ENCODE measurements at regions not wholly inside any gene's neighbourhood (a gene's known extent, or its start where the extent isn't known, plus 50 kb on each side); places are given as distances from the start of the nearest gene placed in this dataset.

GRCh38 chr2:104545055-104545454 is 308.9 kb upstream of the POU3F3 start:
- TF ChIP-seq, protein P1, sequence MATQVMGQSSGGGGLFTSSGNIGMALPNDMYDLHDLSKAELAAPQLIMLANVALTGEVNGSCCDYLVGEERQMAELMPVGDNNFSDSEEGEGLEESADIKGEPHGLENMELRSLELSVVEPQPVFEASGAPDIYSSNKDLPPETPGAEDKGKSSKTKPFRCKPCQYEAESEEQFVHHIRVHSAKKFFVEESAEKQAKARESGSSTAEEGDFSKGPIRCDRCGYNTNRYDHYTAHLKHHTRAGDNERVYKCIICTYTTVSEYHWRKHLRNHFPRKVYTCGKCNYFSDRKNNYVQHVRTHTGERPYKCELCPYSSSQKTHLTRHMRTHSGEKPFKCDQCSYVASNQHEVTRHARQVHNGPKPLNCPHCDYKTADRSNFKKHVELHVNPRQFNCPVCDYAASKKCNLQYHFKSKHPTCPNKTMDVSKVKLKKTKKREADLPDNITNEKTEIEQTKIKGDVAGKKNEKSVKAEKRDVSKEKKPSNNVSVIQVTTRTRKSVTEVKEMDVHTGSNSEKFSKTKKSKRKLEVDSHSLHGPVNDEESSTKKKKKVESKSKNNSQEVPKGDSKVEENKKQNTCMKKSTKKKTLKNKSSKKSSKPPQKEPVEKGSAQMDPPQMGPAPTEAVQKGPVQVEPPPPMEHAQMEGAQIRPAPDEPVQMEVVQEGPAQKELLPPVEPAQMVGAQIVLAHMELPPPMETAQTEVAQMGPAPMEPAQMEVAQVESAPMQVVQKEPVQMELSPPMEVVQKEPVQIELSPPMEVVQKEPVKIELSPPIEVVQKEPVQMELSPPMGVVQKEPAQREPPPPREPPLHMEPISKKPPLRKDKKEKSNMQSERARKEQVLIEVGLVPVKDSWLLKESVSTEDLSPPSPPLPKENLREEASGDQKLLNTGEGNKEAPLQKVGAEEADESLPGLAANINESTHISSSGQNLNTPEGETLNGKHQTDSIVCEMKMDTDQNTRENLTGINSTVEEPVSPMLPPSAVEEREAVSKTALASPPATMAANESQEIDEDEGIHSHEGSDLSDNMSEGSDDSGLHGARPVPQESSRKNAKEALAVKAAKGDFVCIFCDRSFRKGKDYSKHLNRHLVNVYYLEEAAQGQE (IDR thresholded peaks at IDR 0.05; ENCODE audit: low read depth), result no peak
- TF ChIP-seq ZBTB7A (IDR thresholded peaks at IDR 0.05; ENCODE audit: low read depth), result no peak
- TF ChIP-seq, protein P2, sequence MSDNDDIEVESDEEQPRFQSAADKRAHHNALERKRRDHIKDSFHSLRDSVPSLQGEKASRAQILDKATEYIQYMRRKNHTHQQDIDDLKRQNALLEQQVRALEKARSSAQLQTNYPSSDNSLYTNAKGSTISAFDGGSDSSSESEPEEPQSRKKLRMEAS (IDR thresholded peaks at IDR 0.05), result no peak
- TF ChIP-seq RAD21 (IDR thresholded peaks at IDR 0.05; ENCODE audit: low read depth), result no peak
- TF ChIP-seq EP300 (IDR thresholded peaks at IDR 0.05; ENCODE audit: borderline replicate concordance), result no peak
- no peak for TF ChIP-seq FOXM1 (IDR thresholded peaks at IDR 0.05; ENCODE audit: borderline replicate concordance, low read depth)
- no peak for TF ChIP-seq TAF1 (IDR thresholded peaks at IDR 0.05; ENCODE audit: low read depth)
- no peak for TF ChIP-seq TCF12 (IDR thresholded peaks at IDR 0.05; ENCODE audit: low read depth)
- TF ChIP-seq CEBPB (IDR thresholded peaks at IDR 0.05), result no peak
- TF ChIP-seq YY1 (IDR thresholded peaks at IDR 0.05; ENCODE audit: low read depth), result no peak
- no peak for TF ChIP-seq TEAD4 (IDR thresholded peaks at IDR 0.05)
